PC-9 (cell line): ENCODE measurements at regions not wholly inside any gene's neighbourhood (a gene's known extent, or its start where the extent isn't known, plus 50 kb on each side); places are given as distances from the start of the nearest gene placed in this dataset.

Source experiments
- BruUV-seq: library from RNA; stranded (reverse); fragments of 400-500 nt; replicated peaks from 2 replicates; lab custom pipeline; 2021; lab: Mats Ljungman, UMichigan
- CTCF ChIA-PET: fragments of 300-600 bp; sonication (Branson Sonifier 250); formaldehyde crosslinking; loops from one replicate; lab custom pipeline; 2022; ENCODE audit warnings: antibody characterized with exemption; lab: Charles Lee
- POLR2A ChIA-PET: fragments of 300-600 bp; sonication (Branson Sonifier 250); formaldehyde crosslinking; loops from one replicate; lab custom pipeline; 2022; ENCODE audit warnings: antibody characterized with exemption; ENCODE audit not compliant: unreplicated experiment; lab: Charles Lee
- DNase-seq, 2 experiments: peaks; one replicate each; pipeline versions ENCODE4 v3.0.0 to v3.0.0-alpha.2; 2015 to 2022; ENCODE audit warnings: mixed read lengths in 1 of 2
- H2AFZ ChIP-seq: fragments of 200-600 bp; sonication (generic); 2 replicates; pipeline ENCODE4 v1.8.1; 2017; ENCODE audit warnings: antibody characterized with exemption
- H3F3A ChIP-seq: fragments of 200-600 bp; sonication (generic); 2 replicates; pipeline ENCODE4 v1.8.1; 2017; ENCODE audit warnings: antibody characterized with exemption, mild to moderate bottlenecking, low read depth; ENCODE audit not compliant: insufficient read depth
- H3K27ac ChIP-seq: fragments of 200-600 bp; sonication (generic); 2 replicates; pipeline ENCODE4 v1.6.1; 2016; ENCODE audit warnings: mixed run types
- H3K27me3 ChIP-seq: fragments of 200-600 bp; sonication (generic); 2 replicates; pipeline ENCODE4 v1.6.1; 2016; ENCODE audit warnings: low read depth, mixed run types; ENCODE audit not compliant: insufficient read depth
- H3K36me3 ChIP-seq: fragments of 200-600 bp; sonication (generic); 2 replicates; pipeline ENCODE4 v1.6.1; 2016; ENCODE audit warnings: low read depth, mixed run types
- H3K4me1 ChIP-seq: fragments of 200-600 bp; sonication (generic); replicated peaks from 2 replicates; pipeline ENCODE4 v1.6.1; 2016; ENCODE audit warnings: mixed run types; ENCODE audit not compliant: insufficient read depth
- H3K4me2 ChIP-seq: fragments of 200-600 bp; sonication (generic); 2 replicates; pipeline ENCODE4 v1.6.1; 2017; ENCODE audit warnings: mixed run types
- H3K4me3 ChIP-seq: fragments of 200-600 bp; sonication (generic); 2 replicates; pipeline ENCODE4 v1.6.1; 2016; ENCODE audit warnings: mixed run types
- H3K79me2 ChIP-seq: fragments of 200-600 bp; sonication (generic); 2 replicates; pipeline ENCODE4 v1.6.1; 2017; ENCODE audit warnings: low read depth, mixed run types
- H3K9me2 ChIP-seq: fragments of 200-600 bp; sonication (generic); 2 replicates; pipeline ENCODE4 v1.8.1; 2017; ENCODE audit warnings: mild to moderate bottlenecking; ENCODE audit not compliant: insufficient read depth
- H3K9me3 ChIP-seq: fragments of 200-600 bp; sonication (generic); 2 replicates; pipeline ENCODE4 v1.8.1; 2016; ENCODE audit warnings: low read depth; ENCODE audit not compliant: insufficient read depth
- H4K20me1 ChIP-seq: fragments of 200-600 bp; sonication (generic); 2 replicates; pipeline ENCODE4 v1.8.1; 2017; ENCODE audit not compliant: insufficient read depth
- CTCF ChIP-seq: fragments of 200-600 bp; sonication (generic); conservative IDR thresholded peaks from 2 replicates; pipeline ENCODE4 v1.6.1; 2017; ENCODE audit warnings: mixed run types, antibody characterized with exemption, mild to moderate bottlenecking, moderate library complexity
- EZH2 ChIP-seq: fragments of 200-600 bp; sonication (generic); IDR thresholded peaks from 2 replicates; pipeline ENCODE4 v1.8.0; 2017; ENCODE audit warnings: antibody characterized with exemption, low read depth
- intact Hi-C: fragments of 100-400 bp; cut with micrococcal nuclease; formaldehyde crosslinking; loops from one replicate; pipeline ENCODE4 v1.10.0; 2022; ENCODE audit not compliant: unreplicated experiment

GRCh38 chr10:3455385-3456334 is 283.1 kb upstream of the PITRM1 start:
- no peaks in the 10 kb centered on the region for H3K9me2 ChIP-seq
- H3F3A ChIP-seq = no peaks in the 10 kb centered on the region
- H3K36me3 ChIP-seq = no peaks in the 10 kb centered on the region
- no peaks in the 10 kb centered on the region for H3K9me3 ChIP-seq
- no peaks in the 10 kb centered on the region for H3K27me3 ChIP-seq
- no peak for DNase-seq
- no peak for TF ChIP-seq CTCF
- no peaks in the 10 kb centered on the region for H3K4me1 ChIP-seq
- H3K4me3 ChIP-seq = no peak overlapping the region
- H2AFZ ChIP-seq = no peak overlapping the region
- intact Hi-C loops = no loop called here
- no peaks in the 10 kb centered on the region for H3K79me2 ChIP-seq
- no peaks in the 10 kb centered on the region for H4K20me1 ChIP-seq
- BruUV-seq = no TSS peak
- CTCF ChIA-PET = no interaction called here
- no peak overlapping the region for H3K4me2 ChIP-seq
- no peak overlapping the region for H3K27ac ChIP-seq
- POLR2A ChIA-PET = interaction anchor here (0.7 kb wide), 1 partner anchor 177 kb away, joined by 4 read pairs; no protein-coding TSS in a partner anchor

- TF ChIP-seq CTCF (no peak), EZH2 (no peak)
- intact Hi-C loops = loop anchor here (5.0 kb wide), 1 partner anchor 329 kb away; no protein-coding TSS in a partner anchor
- ChIA-PET POLR2A (interaction anchor here (0.5 to 0.7 kb wide), 4 partner anchors 30 to 1174 kb away, joined by 4 to 7 read pairs (median 6); no protein-coding TSS in a partner anchor), CTCF (no interaction called here)
- BruUV-seq = no TSS peak
- Histone ChIP-seq H3K9me3 (no peaks in the 10 kb centered on the region), H2AFZ (no peak overlapping the region), H3F3A (no peaks in the 10 kb centered on the region), H3K9me2 (no peaks in the 10 kb centered on the region), H3K27ac (no peak overlapping the region), H3K79me2 (no peaks in the 10 kb centered on the region), H3K27me3 (no peaks in the 10 kb centered on the region), H3K36me3 (no peaks in the 10 kb centered on the region), H3K4me2 (no peak overlapping the region), H4K20me1 (no peaks in the 10 kb centered on the region), H3K4me1 (no peaks in the 10 kb centered on the region), H3K4me3 (no peak overlapping the region)
- DNase-seq = no peak
Observed at GRCh38 chr10:3452683-3453361, 280.2 kb upstream of the PITRM1 start.

- H3K36me3 ChIP-seq = no peaks in the 10 kb centered on the region
- H3K9me3 ChIP-seq = no peaks in the 10 kb centered on the region
- H3K27ac ChIP-seq = no peak overlapping the region
- no peaks in the 10 kb centered on the region for H3K4me1 ChIP-seq
- no peaks in the 10 kb centered on the region for H4K20me1 ChIP-seq
- H2AFZ ChIP-seq = no peak overlapping the region
- ChIA-PET CTCF (no interaction called here), POLR2A (interaction anchor here (0.5 to 0.7 kb wide), 3 partner anchors 30 to 325 kb away, joined by 5 to 7 read pairs (median 6); no protein-coding TSS in a partner anchor)
- no peaks in the 10 kb centered on the region for H3K79me2 ChIP-seq
- intact Hi-C loops = loop anchor here (5.0 kb wide), 1 partner anchor 330 kb away; no protein-coding TSS in a partner anchor
- H3K27me3 ChIP-seq = no peaks in the 10 kb centered on the region
- H3K9me2 ChIP-seq = no peaks in the 10 kb centered on the region
- H3K4me2 ChIP-seq = no peak overlapping the region
- DNase-seq = no peak
- no peak overlapping the region for H3K4me3 ChIP-seq
- no peaks in the 10 kb centered on the region for H3F3A ChIP-seq
- BruUV-seq = no TSS peak
- no peak for TF ChIP-seq EZH2
- TF ChIP-seq CTCF = no peak
Observed at GRCh38 chr10:3452173-3452626, 279.6 kb upstream of the PITRM1 start.
